OCI-LY1 (cell line): ENCODE measurements at regions not wholly inside any gene's neighbourhood (a gene's known extent, or its start where the extent isn't known, plus 50 kb on each side); places are given as distances from the start of the nearest gene placed in this dataset.

Source experiments
- EZH2 ChIP-seq: fragments of 200-600 bp; sonication (generic), shearing (Covaris generic); IDR thresholded peaks from 2 replicates; pipeline ENCODE4 v1.8.0; 2017; ENCODE audit warnings: borderline replicate concordance, mixed run types, mild to moderate bottlenecking, antibody characterized with exemption, low read length, moderate library complexity, mixed read lengths
- TF ChIP-seq, protein P1 (sequence below): fragments of 200-600 bp; sonication (generic), shearing (Covaris generic); IDR thresholded peaks from 2 replicates; pipeline ENCODE4 v1.5.1; 2017; ENCODE audit warnings: mild to moderate bottlenecking, antibody characterized with exemption, low read length, moderate library complexity, mixed read lengths

DNA sequence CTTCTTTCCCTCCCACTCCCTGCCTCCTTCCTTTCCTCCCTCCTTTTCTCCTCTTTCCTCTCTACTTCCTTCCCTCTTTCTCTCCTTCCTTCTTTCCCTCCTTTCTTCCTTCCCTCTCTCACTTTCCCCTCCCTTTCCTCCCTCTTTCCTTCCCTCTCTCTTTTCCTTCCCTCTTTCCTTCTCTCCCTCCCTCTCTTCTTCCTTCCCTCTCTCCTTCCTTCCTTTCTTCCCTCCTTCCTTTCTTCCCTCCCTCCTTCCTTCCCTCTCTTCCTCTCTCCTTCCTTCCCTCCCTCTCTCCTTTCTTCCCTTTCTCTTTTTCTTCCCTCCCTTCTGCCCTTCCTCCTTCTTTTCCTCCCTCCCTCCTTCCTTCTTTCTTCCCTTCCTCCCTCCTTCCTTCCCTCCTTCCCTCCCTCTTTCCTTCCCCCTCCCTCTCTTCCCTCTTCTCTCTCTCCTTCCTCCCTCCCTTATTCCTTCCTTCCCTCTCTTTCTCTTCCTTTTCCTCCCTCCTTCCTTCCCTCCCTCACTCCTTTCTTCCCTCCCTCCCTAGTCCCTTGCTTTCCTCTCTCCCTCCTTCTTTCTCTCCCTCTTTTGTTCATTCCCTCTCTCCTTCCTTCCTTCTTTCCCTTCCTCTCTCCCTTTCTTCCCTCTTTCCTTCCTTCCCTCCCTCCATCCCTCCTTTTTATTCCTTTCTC is 443.9 kb downstream of the ZNF536 start:
- TF ChIP-seq, protein P1, sequence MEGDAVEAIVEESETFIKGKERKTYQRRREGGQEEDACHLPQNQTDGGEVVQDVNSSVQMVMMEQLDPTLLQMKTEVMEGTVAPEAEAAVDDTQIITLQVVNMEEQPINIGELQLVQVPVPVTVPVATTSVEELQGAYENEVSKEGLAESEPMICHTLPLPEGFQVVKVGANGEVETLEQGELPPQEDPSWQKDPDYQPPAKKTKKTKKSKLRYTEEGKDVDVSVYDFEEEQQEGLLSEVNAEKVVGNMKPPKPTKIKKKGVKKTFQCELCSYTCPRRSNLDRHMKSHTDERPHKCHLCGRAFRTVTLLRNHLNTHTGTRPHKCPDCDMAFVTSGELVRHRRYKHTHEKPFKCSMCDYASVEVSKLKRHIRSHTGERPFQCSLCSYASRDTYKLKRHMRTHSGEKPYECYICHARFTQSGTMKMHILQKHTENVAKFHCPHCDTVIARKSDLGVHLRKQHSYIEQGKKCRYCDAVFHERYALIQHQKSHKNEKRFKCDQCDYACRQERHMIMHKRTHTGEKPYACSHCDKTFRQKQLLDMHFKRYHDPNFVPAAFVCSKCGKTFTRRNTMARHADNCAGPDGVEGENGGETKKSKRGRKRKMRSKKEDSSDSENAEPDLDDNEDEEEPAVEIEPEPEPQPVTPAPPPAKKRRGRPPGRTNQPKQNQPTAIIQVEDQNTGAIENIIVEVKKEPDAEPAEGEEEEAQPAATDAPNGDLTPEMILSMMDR, result no peak
- no peak for TF ChIP-seq EZH2
